Stromal cell of bone marrow (primary cell): ENCODE measurements at regions not wholly inside any gene's neighbourhood (a gene's known extent, or its start where the extent isn't known, plus 50 kb on each side); places are given as distances from the start of the nearest gene placed in this dataset.

ENCODE experiments used
- DNase-seq: peaks from one replicate; pipeline ENCODE4 v3.0.0-alpha.2; 2012; ENCODE audit warnings: low read depth

DNA sequence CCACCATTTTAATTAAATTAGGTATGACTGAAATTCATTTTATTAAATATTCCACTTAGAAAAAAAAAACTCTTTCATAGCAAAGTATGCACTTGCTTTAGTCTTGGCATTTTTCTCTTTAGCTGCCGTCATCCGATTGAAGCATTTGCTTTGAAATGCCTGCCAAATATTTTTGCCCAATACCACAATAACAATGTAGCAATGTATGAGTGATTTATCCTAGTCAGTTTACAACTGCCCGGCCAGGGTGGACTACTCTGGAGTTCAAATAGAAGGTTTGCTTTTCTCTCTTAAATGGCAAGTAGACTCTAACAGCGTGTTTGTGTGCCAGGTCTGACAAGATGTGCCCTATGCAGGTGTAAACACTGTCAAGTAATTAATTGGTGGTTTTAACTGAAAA lies 675.3 kb upstream of the SGCG start:
- DNase-seq: peak; percentile 2

DNA sequence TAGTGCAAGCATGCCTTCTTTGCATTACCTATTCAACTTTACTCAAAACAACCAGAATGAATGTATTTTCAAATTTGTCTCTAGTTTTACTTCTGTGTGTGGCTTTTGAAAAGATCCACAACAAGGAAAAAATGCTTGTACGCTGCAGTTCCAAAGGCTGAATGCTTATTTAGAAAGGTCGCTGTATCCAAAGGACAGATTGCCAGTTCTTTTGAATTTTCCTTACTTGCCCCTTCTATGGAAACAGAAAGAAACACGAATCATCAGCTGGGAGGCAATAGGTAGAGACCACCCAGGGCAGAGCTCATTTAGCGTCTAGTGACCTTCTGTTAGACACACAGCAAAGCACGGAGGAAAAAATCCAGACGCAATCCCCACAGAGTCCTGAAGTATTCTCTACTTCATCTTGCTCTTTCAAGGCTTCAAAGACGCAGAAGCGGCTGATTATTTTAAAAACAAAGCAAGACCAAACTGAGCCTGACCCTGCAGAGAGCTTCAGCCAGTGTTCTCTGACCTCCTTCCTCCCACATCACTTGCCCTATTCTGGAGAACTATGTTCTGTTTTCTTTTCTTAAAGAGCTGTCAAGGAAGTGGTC lies 674.6 kb upstream of the SGCG start:
- no peak for DNase-seq

DNA sequence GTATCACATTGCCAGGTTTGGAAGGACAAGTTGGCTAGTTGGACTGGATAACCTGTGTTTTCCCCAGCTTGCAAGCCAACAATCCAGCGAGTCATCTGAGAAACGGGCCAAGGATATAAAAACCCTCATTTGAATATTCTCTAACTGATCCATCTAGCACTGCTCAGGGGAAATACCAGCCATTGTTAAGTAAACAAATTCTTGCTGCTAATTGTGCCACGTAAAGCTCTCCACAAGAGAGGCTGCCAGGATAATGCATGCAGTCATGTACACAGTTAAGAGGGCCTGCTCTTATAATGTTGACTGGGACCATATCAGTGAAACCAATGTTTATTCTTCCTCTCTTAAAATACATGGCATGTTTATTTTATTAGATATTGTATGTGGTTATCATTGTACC lies 663.2 kb upstream of the SGCG start:
- DNase-seq: no peak

DNA sequence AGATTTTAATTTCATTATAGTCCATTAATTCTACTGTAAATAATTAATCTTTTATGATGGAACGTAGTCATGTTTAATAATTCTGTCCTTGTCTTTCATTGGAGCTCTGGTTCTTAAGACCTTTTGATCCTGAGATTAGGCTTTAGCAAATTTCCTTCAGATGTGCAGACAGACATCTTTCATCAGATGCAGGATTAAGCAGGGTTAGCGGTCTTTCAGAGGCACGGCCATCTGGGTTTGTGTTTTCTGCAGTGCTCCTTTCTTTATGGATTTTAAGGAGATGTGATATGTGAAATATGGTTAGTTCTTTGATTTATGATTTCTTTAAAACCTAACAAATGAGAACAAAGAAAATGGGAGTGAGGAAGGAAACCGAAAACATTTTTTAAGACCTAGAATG lies 643.9 kb upstream of the SGCG start:
- DNase-seq: no peak

DNA sequence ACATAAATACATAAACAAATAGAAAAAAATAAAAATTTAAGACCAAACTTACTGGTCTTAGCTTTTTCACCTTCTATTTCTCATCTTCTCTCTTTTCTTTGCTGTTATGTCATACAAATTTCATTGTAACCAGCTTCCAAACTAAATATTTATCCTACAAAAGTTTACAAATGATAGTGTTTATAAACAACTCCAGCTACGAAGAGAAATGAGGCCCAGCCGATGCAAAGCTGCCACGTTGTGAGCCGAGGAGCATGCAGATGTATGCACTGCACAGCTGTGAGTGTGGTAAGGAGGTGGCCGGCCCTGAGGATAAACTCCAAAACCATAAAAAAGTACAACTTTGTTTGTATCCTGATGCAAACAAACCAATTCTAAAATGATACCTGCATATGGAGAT lies 642.4 kb upstream of the SGCG start:
- no peak for DNase-seq

DNA sequence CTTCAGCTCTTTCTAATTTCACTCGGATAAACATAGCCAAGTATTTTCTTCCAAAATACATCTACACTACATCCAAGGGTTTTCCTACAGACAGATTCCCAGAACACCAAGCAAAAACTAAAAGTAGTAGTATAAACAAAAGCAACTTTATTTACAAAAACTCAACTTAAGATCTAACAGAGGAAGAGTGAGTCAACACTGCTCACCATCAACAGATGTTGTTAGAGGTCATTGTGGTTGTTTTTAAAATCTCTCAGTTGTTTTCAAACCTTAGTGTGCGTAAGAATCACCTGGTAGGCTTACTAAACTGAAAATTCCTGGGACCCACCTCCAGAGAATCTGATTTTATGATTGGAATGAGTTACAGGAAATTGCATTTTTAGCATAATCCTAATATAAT lies 631.7 kb upstream of the SGCG start:
- no peak for DNase-seq

DNA sequence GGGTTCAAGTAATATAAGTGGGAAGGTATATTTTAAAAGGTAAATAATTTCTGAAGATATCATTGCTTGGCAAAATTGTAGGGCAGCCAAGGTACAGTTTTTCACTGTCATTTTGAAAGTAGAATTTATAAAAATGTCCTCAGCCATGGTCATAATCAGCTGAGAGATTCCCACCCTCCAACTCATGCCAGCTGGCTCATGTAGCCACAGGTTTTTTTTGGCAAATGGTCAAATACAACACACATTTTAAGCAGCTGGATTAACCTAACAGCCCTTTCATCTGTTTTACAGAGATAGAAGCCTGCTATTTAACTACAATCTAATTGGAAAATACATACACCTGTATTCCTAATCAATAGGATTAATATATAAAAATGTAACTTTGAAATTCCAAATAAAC lies 619.2 kb upstream of the SGCG start:
- no peak for DNase-seq

DNA sequence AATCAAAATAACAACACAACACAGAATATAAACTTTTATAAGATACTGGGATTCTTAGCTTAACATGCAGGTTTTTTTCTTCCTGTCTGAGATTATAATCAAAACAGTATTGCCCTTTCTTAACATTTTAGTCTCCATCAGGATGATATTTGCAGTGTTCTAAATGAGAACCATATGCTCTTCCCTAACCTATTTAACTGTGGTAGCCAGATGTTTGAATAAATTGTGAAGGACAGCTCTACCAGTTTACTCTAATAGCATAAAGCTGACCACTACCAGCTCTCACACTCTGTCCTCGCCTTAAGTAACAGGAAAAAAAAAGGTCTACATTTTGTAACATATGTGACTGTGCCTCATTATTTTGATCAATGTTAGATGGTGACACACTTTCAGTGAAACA lies 618.7 kb upstream of the SGCG start:
- no peak for DNase-seq

DNA sequence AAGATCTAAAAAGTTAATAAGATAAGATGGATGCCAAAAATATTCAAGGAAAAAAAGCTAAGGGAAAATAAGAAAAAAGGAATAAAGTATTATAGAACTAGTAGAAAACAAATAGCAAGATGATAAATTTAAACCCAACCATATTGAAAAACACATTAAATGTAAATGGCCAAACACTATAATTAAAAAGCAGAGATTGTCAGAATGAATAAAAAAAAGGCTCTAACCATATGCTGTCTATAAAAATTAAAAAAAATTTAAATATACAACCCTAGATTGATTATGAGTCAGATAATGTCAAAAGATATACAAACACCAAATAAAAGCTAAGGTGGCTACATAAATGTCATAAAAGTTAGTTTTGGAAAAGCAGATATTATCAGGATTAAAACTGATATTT lies 617.5 kb upstream of the SGCG start:
- no peak for DNase-seq

DNA sequence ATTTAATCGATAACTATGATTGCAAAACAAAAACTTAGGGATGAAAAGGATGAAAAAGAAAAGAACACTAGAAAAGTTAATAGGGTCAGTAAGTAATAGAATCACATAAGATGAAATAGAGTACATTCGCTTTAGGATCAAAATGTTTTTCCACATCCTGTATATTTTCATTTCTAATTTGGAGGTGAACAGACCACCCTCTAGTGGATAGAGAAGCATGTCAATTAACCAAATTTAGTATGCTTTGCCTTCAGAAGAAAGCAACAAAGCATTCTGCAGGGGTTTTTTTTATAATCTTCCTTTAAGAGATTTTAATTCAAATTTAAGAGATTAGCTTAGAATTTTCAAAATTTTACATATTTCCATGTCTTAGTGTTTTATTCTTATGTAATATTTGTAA lies 611.0 kb upstream of the SGCG start:
- no peak for DNase-seq

DNA sequence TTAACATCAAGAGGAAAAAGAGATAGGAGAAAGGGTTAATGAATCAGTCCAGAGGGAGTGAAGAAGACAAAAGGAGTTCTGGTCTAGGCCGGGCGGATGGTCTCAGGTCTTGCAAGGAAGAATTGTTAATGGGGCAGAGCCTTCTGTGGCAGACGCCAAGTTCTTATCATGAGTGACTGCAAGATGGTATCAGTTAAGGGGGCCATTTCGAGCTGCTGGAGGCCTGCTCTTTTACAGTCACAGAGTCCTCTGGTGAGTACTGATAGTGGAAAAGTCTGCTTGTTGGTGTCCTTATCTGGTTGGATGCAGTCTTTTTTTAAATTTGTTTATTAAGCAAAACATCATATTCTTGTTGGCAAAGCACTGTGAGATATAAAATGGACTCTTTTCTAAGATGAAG lies 590.9 kb upstream of the SGCG start:
- no peak for DNase-seq

DNA sequence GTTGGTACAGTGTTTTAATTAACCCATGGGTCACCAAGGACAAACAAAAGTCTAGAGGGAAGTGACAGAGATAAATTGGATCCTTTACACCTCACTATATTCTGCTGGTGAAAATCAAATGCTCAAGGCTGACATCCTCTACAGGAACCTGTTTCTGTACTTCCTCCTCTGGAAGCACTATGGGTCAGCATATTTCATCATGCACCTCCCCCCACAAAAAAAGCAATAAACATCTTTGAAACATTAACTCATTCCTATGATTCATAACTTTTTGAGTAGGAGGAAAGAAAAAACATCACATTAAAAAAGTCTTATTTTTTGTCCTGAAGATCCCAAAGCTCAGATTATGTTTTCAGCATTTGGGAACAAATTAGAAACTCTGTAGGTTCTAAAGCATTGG lies 588.3 kb upstream of the SGCG start:
- DNase-seq: peak; percentile 16

DNA sequence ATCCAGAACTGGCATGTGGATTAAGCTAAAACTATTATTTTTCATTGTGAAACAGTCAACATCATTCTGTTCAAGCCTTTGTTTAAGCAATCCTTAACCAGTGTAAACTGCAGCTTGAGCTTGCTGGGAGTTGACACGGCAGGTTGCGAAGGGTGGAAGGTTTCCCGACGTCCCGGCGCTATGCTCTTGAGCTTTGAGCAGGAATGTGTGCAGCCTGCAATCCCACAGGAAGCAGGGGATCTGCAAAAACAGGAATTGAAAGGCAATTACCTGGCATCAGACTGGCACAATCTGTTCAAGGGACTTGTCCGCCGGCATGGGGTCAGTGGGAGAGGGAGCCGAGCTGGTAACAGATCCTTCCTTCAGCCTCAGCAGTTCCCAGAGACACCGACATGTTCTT lies 586.7 kb upstream of the SGCG start:
- DNase-seq: no peak

DNA sequence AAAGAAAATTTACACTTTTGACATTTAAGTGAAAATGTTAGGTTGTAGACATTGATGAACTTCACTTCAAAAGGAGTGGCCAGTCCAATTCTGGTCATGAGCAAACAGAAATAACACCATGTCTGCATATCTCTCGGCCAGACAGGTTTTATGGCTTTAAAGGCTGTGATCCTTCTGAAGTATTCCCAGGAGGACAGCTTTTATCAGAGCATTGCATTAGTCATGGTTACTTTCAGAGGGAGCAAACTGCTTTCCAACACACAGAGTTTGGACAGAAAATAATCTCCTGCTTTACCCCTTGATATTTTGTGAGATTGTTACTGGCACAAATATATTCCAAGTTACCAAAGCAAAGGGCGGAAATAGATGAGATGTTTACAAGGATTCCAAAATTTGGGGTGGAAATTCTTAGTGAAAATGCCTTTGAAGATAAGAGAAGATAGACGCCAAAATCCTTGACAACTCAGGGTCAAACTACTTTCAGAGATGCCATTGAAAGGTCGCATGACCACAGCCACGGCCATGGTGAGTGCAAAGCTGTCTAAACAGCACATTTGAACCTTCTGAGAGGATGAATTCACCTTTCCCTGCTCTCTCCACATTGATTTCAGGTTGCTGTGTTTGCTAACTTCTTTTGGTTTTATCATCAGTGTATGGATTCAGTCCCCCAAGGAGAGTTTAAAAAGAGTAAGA lies 584.5 kb upstream of the SGCG start:
- no peak for DNase-seq

DNA sequence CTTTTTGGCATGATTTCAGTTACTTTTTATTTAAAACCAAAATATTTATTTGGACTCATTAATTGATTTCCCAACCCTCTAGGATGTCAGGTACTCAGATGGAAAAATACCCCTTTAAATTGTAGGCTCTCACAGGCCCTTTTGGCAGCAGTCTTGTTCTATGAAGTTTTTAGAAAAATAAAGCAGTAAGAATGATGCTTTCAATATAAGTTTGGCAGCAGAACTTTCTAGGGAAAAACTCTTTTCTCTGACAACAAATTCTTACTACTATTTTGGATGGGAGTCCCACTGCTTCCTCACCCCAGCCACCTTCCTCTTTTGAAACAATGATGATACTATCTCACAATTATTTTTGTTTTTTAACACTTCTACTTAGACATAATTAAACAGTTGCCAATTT lies 581.6 kb upstream of the SGCG start:
- no peak for DNase-seq

DNA sequence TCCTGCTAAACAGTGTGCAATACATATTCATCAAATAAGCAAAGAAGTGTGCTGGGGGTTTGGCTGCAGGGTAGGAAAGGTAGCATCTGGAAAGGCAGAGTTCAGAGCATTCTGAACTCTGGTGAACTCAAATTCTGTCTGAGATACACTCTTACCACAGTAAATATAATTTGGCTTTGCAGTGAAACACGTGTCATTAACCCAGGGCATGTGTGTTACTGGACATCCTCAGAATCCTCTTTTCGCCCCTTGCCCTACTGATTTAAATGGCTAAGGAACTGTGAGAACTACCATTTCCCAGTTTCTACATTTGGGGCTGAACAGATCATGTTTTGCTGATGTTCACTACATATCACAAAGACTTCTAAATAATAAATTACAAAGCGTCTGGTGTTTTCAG lies 562.8 kb upstream of the SGCG start:
- DNase-seq: no peak

DNA sequence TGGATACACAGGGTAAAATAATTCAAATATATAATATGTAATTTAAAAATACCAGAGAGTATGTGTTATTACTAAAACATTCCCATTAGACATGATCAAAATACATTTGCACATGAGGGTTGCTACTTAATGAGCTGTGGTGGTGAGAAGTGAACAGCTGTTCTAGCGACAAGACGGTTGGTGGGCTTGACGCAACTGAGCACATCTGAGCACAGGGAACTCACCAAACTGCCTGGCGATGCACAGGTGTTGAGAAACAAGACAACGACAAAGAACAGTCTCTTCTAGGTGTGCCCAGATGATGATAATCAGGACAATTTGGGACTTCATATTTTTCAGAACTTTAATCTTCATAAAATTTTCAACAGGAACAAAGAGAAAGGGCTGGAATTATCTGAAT lies 555.1 kb upstream of the SGCG start:
- DNase-seq: no peak

DNA sequence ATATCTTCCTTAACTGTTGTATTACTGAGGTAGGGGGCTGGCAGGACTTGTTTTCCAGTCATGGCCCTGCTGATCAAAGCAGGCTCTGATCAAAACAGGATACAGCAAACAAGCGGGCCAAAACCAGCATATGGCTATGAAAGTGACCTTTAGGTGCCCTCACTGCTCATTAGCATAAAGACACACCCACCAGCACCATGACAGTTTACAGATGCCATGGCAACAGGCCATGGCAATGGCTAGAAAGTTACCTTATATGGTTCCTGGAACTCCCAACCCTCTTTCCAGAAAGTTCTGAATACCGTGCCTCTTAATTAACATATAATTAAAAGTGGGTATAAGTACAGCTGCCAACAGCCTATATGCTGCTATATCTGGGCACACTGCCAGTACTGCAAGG lies 551.4 kb upstream of the SGCG start:
- no peak for DNase-seq

DNA sequence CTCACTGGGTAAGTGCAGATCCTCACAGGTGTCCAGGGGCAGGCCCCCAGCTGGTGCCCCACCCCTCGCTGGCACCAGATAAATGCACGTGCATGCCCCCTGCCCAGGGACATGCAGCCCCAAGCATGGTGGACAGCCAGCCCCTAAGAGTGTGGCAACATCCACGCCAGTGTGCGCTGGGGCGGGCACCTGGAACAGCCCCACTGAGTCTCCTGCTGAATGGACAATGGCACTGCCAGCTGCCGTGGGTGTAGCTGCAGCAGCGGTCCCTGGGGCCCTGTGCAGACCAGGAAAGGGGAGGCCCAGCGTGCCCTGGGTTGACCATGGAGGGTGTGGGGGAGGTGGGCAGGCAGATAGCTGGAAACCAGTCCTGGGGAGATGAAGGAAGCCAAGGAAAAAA lies 538.7 kb upstream of the SGCG start:
- DNase-seq: no peak

DNA sequence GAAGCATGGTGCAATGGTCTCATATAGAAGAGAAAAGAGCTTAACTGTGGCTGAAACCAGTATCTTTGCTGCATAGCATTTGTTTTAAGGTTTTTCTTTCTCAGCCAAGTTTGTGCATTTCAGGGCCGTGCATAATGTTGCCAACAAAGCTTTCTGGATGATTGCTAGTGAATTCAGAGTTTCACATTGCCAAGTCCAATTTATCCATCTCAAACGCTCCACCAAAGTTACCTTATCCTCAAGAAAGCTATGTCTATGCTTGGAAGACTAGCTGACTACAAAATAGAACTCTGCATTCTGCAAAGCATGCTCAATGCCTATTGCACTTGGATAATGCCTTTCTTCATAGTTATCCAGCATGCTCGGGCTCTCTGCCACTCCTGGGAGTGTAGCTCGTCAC lies 535.8 kb upstream of the SGCG start:
- no peak for DNase-seq

DNA sequence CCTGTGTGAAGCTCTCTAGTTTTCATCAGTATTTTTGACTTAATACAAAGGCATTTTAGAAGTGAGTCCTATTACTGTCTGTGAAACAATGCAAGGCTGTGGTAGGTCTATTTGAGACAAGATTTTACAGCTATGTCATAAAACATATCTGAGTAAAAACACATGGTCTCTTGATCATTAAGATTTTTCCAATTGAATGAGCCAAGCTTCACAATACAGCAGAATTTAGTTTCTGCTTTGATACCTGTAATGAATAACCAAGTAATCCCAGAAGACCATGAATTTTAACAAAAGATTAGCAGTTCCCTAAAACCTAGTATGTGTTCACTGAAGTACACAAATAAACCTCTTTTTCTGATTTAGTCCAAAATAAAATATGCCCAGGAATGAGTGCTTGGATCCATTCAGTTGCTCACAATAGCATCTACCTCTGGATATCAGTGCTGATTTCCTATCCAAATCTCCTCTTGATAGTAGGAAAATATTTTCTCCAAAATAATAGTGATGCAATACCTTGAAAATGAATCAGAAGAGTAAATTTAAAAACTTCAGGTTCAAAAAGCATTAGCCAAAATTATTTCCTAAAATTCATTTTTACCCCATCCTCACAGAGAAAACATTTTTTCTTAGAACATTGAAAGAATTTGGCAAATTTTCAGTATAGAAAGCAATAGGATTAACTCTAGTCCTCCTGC lies 533.5 kb upstream of the SGCG start:
- DNase-seq: no peak

DNA sequence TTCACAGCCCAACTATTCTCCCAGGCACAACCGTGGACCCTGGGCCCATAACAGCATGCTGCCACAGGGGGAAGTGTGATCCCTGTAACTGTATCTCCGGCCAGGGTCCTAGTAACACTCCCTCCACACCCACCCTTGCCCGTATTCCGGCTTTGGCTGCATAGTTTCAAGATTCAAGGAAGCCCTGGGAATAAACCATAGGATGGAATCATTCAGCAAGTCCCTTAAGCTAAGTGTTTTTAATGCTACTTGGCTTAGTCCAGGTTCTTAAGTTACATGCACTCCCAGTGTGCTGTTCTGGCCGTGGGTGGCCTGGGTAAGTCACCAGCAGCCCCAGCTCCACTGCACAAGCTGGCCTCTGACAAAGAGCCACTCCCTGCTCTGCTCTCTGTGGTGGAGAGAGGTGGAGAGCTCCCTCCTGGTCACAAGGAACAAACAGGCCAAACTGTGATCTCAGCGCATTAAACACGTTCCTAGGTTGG lies 532.4 kb upstream of the SGCG start:
- DNase-seq: no peak

DNA sequence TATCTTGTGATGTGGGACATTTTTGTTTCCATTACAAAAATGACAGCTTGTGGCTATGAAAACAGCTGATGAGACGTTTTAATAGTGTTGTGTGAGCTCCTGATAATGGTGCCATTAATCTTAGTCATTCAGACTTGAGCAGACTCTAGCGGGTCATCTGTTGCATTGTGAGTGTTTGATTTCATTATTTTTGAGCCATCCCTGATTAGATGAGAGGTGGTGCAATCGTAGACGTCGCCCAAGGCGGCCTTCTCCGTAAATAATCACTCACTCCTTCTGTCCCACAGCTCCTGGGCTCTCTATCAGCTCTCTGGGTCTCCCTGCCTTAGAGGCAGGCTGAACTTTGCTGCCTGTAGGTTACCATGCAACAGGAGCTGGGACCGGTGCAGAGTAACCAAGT lies 528.0 kb upstream of the SGCG start:
- DNase-seq: no peak

DNA sequence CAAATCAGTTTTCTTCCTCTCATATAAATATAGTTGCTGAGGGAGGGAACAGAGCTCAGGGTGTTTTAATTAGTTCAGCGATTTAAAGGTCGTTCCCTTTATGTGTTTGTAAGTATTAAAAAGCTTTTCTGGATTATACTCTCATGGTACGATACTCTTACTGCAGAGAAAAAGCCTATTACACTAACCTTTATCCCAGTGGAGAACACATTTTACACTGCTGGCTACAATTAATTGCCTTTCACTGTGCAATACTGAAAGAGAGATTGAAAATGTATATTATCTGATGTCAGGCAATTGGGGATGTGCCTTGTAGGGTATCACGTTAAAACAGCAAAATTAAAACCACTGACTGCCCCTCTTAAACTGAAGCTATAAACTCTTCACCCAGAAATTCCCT lies 526.9 kb upstream of the SGCG start:
- no peak for DNase-seq
